ENCODE measurements at regions not wholly inside any gene's neighbourhood (a gene's known extent, or its start where the extent isn't known, plus 50 kb on each side); places are given as distances from the start of the nearest gene placed in this dataset.

DNA sequence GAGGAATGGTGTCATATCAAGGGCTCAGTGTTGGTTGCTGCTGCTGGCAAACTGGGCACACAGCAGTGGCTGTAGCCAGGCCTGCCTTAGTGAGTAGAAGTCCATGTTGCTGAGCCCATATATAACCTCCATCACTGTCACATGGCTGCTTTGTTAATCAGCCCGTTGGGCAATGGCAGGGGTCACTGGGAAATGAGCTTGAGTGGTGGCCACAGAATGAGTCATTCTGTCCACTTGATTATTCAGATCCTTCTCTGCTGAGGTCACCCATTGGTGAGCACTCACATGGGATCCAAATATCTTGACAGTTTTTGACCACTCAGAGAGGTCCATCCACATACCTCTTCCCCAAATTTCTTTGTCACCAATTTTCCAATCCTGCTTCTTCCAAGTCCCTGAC is 898.9 kb upstream of the EYS start (continued):
- no peak for TF ChIP-seq CEBPB (IDR thresholded peaks at IDR 0.05; ENCODE audit: low read depth, low read length)
- no peak for TF ChIP-seq EP300 (IDR thresholded peaks at IDR 0.05; ENCODE audit: borderline replicate concordance in 1 of 2, low read depth in 2 of 2, low read length in 2 of 2)
- TF ChIP-seq, protein P1, sequence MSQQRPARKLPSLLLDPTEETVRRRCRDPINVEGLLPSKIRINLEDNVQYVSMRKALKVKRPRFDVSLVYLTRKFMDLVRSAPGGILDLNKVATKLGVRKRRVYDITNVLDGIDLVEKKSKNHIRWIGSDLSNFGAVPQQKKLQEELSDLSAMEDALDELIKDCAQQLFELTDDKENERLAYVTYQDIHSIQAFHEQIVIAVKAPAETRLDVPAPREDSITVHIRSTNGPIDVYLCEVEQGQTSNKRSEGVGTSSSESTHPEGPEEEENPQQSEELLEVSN (IDR thresholded peaks at IDR 0.05), result no peak
- TF ChIP-seq CBX8 (IDR thresholded peaks at IDR 0.05; ENCODE audit: borderline replicate concordance, low read depth, low read length), result no peak
- no peak for TF ChIP-seq CREB1 (IDR thresholded peaks at IDR 0.05)

Measured in H1 (cell line).